NCI-H146 treated with DMSO at 0.1 percent for 48 hours (cell line): ENCODE measurements at regions not wholly inside any gene's neighbourhood (a gene's known extent, or its start where the extent isn't known, plus 50 kb on each side); places are given as distances from the start of the nearest gene placed in this dataset.

Source experiments
- DNase-seq: peaks from one replicate; lab custom pipeline; 2025; ENCODE audit not compliant: unreplicated experiment; lab: John Stamatoyannopoulos, UW

DNA sequence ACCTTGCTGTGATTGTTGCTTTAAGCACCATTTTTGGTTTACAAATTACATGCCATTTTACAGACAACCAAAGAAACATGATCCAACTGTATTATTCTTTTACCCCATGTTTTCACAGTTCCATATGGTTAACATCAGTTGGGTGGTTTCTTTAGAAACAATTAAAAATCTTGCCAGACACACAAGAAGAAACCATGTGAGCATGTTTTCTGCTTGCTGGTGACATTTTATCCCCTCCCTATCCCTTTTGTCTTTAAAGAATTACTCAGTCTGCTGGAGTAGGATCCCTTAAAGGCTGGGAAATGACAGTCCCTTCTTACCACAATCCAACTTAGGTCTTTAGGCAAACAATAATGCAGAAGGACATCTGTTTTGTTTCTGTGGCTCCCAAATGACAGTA, 121.8 kb upstream of the PLXNC1 start:
- DNase-seq = no peak

DNA sequence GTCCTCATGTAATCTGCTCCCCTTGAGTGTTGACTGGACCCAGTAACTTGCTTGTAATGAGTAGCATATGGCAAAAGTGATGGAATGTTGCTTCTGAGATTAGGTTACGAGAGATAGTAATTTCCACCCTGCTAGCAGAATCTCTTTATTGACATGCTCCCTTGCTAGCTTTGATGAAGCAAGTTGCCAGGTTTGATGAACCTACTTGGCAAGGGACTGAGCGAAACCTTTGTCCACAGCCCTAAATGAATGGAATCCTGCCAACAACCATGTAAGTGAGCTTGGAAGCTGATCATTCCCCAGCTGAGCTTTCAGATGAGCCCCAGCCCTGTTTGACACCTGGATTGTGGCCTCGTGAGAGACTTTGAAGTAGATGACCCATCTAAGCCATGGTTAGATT, 120.8 kb upstream of the PLXNC1 start:
- DNase-seq = no peak

DNA sequence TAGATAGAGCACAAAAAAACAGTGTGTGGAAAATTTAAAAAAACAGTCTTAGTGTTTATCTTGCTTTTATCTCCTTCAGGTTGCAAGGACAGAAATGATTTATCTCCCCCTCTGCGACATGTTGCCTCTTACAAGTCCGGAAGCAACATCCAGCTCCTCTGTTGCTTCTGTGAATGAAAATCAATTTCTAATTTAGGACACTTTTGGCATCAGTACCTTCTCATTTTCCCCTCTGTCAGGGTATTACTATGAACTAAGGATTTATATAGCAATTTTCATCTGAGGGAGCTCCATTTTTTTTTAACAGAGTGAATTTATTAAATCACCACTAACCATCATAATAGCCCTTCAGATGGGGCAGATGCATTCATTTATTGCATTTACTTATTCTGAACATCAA, 116.6 kb upstream of the PLXNC1 start:
- DNase-seq = no peak

DNA sequence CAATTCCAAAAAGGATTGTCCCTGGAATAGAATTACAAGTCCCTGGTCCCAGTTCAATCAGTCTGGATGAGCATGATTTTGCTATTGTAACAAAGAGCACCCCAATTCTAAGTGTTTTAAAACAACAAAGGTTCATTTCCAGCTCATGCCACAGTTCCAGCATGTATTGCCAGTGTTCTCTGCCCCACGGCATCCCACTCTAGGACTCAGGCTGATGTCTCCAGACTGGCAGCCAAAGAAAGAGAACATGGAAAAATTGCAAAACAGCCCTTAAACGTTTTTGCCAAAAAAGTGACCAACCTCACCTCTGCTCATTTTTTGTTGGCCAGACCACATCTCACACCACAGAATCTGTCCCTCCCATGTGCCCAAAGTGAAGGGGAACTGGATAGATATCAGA, 116.0 kb upstream of the PLXNC1 start:
- no peak for DNase-seq

DNA sequence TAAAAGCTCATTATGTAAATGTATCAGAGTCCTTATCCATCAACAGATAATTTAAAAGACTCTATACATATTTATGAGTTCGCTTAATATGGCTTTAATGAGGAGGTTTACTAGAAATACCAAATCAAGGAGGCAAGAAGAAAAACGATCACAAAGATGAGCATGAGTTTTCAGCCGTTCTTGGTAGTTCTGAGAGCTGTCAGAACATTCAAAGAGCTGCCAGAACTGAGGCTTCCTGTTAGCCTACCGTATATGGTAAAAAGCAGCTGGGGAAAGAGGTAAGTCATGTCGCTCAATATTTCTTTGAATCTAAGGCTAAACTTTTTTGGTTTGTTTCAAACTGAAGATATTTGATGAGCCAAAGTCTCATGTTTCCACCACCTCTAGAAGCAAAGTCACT, 115.3 kb upstream of the PLXNC1 start:
- DNase-seq = no peak

DNA sequence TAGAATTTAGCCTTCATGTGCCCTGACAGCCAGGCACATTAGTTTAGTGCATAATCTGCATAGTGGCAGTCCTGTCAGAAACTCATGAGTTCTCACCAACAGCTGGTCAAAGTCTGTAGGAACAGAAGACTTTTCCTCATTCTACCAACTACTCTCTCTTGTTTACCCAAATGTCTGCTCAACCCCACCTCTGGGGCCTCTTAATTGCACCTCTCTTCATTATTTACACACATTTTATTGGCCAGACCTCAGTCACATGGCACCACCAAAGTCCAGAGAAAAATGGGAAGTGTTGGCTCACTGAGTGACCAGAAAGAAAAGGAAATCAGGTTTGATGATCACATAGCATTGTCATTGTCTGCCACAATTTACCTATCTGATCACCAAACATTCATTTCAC, 114.6 kb upstream of the PLXNC1 start:
- no peak for DNase-seq

DNA sequence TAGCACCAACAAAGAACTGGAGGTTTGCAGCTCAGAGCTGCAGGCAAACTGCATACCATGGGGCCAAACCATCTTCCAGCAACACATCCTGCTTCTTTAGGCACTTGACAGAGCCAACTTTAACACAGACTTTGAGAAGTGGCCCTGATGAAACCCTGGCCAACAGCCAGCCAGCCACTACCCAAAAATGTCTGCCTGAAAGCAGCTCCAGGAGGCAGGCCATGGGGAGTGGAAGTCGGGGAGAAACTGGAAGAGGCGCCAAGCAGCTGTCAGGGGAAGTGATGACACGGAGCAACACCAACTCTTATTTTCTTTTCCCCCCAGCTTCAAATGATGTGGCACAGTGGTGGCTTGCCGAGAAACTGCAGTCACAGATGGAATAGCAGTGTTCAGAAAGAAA, 110.9 kb upstream of the PLXNC1 start:
- DNase-seq = no peak

DNA sequence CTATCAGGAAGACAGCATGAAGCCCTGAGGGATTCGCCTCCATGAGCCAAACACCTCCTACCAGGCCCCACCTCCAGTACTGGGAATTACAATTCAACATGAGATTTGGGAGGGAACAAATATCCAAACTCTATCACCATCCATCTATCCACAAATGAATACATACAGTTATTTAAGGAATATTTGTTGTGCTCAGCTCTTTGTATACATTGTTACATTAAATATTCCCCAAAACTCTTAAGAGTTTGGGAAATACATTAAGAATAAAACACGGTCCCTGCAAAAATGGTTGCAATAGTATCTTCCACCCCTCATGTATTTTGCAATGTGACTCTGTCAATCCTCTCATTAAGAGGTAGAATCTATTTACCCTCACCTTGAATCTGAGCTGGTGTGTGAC, 109.8 kb upstream of the PLXNC1 start:
- no peak for DNase-seq

DNA sequence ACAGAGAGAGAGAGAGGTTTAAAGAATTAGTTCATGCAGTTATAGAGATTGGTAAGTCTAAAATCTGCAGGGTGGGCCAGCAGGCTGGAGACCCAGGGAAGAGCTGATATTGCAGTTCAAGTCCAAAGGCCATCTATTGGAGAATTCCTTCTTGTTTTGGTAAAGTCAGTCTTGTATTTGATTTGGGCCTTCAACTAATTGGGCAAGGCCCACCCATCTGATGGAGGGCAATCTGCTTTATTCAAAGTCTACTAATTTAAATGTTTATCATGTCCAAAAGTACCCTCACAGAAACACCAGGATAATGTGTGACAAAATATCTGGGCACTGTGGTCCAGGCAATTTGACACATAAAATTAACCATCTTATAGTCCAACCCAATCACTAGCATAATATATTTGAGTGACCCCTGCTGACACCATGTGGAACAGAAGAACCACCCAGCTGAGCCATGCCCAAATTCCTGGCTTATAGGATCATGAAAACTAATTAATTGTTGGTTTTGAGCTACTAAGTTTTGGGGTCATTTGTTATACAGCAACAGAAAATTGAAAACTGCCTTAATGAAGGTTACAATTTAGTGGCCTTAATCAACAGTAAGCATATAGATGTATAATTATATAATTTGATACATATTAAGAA, 109.1 kb upstream of the PLXNC1 start:
- no peak for DNase-seq

DNA sequence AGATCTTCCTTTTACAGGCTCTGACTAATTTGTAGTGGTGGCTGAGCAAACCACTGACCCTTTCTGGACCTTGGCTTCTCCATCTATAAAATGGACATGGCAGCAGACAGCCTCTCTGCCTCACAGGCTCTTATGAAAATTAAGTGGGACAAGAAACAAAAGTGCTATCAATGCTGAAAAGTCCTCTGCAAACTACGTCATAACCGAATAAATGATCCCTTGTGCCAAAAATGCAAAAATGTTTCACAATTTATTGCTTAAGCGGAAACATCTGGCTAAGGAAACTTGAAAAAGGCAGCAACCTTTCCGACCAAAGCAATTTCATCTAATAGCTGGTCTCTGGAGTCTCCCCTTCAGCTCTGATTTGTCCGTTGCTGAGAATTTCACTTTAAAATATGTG, 108.5 kb upstream of the PLXNC1 start:
- no peak for DNase-seq

DNA sequence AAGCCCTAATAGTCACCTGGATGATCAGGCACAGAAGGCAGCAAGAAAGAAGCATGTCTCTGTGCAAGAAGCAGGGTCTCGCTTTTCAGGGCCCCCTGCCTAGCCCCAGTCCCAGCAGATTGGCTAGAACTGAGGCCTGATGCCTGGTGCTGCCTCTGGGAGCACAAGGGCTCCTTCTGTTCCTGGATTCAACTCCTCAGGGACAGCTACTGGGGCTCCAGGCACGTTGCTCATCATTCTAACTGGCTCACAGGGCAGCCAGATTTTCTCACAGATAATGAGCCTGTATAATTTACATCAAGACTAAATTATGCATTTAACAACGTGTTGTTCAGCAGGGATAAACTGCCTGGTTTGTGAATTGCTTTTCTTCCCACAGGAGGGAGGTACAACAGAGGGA, 106.5 kb upstream of the PLXNC1 start:
- DNase-seq = no peak

DNA sequence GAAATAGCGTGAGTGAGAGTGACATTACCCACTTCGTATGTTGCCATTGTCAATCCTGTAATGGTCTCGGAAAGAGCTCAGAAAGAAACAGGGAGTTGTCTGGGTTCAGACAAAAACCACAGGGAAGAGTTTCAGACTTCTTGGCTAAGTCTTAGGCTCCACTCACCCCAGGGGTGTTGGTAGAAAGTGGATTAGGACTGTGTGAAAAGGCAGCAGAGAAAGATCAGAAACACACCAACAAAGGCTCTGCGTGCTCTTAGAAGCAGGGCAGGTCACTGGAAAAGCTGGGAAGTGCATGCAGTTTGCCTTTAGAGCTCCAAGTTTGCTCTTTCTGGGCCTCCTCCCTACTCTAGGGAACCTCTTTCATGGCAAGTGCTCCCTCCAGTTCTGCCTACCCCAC, 106.1 kb upstream of the PLXNC1 start:
- no peak for DNase-seq

DNA sequence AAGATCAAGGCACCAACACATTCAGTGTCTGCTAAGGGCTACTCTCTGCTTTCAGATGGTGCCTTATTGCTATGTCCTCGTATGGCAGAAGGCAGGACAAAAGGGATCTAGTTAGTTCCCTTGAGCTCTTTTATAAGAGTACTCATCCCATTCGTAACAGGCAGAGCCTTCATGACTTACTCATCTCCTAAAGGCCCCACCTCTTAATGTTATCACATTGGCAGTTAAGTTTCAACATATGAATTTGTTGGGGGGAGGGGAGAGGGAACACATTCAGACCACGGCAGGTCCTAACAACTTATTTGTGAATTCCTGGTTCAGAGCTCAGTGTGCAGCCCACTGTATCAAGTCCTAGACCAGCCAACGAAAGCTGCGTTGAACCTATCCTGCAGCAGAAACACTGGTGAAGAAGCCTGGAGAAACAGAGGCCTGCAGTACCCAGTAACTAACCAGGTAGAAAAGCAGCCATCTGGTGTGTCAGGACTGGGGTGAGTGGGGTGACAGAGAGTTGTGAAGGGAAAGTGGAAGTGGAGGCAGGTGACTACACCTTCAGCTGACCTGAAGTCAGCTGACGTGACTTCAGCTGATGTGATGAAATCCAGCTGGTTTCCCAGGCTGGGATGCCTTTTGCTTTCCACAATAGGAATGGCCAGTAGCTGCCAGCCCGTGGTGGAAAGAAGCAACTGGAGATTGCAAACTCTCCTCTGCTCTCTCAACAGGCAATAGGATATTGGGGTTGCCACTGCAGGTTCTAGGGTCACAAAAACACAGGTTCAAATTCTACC, 101.6 kb upstream of the PLXNC1 start:
- DNase-seq = no peak

DNA sequence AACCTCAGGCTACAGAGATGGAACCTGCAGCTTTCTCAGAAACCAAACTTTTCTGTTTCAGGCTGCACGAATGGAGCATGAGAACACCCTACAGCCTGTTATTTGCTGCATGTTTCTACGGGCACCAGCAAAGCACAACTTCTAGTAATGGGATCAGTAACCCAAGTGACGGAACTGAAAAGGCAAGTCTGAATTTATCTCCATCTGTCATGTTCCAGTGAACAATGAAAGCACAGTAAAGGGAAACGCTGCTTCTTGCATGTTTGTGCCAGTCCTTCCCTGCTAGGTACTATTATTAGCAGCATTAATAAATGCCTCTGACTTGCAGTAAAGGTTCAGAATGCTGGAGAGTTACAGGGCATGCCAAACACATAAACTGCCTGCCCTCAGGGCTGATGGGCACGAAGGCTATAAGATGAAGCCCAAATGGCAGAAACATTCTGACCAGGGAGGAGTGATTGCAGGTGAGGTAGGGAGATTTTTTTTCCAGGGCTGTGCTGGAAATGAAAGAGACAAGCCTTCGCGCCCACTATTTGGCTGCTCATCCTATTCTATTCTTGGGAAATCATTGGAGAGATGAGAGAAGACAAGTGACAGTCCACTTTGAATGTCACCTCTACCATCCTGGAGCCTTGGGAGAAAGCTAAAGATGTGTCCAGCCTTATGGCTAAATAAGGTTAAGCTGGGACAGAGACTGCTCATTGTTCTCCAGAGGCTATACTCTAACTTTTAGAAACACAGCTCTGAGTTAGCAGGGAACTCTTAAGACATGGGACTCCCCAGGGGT, 100.4 kb upstream of the PLXNC1 start:
- no peak for DNase-seq

DNA sequence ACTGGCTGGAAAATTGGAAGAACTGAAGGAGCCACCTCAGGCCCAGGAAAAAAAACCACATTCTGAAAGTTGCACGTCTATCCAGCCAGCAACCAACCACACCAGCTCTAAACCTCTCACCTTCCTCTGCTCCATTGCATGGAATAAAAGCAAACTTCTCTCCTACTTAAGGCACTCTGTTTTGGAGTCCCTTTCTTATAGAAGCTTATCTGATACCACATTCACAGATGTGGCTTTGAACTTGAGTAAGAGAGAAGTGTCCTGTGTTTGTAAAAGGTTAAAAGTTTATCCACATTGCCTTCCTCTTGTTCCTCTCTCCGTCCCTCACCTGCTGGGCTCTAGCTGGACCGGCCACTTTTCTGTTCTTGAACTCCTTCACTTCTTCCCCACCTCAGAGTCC, 99.6 kb upstream of the PLXNC1 start:
- no peak for DNase-seq

DNA sequence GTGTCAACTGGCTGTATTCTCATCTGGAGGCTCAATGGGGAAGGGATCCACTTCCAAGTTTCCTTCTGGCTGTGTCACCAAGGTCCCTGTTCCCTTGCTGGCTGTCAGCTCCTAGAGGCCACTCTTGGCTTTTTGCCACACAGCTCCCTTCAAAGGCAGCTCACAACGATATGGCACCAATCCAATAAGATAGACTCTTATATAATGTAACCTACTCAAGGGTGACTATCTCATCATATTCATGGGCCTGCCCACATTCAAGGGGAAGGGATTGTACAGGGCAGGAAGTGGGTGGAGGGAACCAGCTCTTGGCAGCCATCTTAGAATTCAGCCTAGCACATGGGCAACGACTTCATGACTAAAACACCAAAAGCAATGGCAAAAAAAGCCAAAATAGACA, 98.7 kb upstream of the PLXNC1 start:
- no peak for DNase-seq

DNA sequence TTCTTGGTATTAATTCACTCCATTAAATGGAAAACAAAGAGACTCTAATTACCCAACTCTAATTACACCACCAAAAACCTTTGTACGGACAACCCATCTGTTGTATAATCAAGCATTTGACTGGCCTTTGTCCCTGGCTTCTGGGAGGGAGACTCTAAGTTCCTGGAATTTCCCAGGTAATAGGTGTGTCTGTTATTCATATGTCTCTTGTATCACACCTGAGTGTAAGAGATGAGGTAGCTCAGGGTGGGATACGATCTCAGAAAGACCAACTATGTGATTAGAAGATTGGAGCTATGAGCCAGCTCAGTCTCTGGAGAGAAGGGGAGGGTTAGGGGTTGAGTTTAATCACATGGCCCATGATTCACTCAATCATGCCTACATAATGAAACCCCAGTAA, 94.7 kb upstream of the PLXNC1 start:
- DNase-seq = no peak

DNA sequence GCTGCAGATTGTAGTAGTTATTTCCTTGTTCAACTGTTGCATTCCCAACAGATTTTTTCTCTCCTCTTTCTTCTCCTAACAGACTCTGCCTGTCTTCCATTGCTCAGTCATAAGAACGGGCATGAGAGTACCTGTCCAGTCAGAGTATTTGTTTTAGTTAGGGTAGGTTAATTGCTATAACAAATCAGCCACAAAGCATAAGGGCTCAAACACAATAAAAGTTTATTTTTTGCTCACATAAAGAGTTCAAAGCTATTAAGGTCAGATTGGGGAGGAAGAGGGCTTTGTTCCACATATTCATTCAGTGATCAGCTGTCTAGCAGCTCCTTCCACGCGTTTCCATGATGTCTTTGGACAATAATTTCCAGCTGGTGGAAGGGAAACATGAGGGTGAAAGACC, 92.8 kb upstream of the PLXNC1 start:
- DNase-seq = no peak

DNA sequence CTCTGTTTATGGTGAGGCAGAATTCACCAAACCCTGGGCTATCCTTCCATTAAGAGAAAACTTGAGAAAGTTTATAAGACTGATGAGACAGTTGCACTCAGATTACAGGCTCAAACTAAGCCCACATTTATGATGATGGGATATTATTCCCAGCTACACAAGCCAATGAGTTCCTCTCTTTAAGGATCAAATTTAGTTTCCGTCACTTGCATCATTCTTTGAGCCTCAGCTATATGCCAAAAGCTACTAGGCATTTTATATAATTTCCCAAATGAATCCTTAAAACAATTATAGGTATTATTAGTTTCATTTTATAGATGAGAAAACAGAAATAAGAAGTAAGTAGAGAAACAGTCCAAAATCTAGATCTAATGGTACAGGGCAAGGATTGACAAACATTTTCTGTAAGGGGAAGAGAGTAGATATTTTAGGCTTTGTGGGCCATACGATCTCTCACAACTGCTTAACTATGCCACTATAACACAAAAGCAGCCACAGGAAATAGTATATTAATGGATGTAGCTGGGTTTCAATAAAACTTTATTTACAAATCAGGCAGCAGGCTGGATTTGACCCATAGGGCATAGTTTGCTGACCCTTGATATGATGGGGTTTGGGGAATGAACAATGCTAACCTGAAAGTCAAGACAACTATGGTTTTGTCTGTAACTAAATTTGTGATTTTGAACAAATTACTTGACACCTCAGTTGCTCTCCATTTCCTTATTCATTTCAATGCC, 91.8 kb upstream of the PLXNC1 start:
- DNase-seq = no peak

DNA sequence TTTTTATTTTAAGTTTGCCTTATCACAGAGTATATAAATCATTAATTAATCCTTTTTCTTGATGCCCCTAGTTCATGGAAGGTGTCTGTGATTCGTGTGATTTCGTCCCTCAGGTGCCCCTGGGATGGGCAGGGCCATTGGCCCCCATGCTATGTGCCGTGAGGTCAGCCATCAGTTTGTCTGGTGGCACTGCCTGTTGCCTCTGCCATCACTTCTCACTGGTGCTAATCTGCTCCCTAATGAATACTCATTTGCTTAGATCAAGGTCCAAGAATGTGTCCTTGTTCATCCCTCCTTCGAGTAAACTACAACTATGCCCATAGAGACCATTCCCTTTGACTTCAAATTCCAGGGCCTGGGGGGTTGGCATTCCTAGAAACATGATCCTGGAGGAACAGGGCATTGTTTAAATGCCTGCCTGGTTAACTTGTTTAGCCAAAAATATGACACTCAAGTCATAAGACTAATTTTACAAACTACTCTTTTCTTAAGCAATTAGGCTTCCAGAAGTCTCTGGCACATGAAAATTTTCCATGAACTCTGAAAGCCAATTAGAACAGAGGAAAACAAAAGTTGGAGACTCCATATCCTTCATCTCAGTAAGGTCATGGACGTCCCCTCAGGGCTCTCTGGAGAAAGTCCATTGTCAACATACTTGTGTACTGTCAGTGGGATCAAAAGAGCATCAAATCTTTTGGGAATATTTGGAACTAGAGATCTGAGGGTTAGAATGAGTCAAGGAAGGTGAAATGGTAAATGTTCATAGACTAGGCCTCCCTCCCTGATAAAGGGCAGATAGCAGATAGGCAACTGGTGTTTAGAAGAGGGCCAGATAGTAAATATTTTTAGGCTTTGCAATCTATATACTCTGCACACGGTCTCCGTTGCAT, 90.9 kb upstream of the PLXNC1 start:
- no peak for DNase-seq
